DOHH2 (cell line): ENCODE measurements at regions not wholly inside any gene's neighbourhood (a gene's known extent, or its start where the extent isn't known, plus 50 kb on each side); places are given as distances from the start of the nearest gene placed in this dataset.

Experiments used
- H3F3A ChIP-seq: fragments of 200-600 bp; sonication (generic), shearing (Covaris generic); 2 replicates; pipeline ENCODE4 v1.6.0; 2016; ENCODE audit warnings: antibody characterized with exemption, mild to moderate bottlenecking; ENCODE audit not compliant: control insufficient read depth, insufficient read depth
- H3K27ac ChIP-seq: fragments of 200-600 bp; sonication (generic); 2 replicates; pipeline ENCODE4 v1.5.1; 2014; ENCODE audit warnings: low read depth, mild to moderate bottlenecking, low read length, moderate library complexity
- H3K27me3 ChIP-seq: fragments of 200-600 bp; sonication (generic); 2 replicates; pipeline ENCODE4 v1.6.1; 2014; ENCODE audit warnings: mild to moderate bottlenecking, low read length, mixed read lengths; ENCODE audit not compliant: control insufficient read depth
- H3K36me3 ChIP-seq: fragments of 200-600 bp; sonication (generic); 2 replicates; pipeline ENCODE4 v1.6.1; 2014; ENCODE audit warnings: mild to moderate bottlenecking, low read length, moderate library complexity, mixed read lengths; ENCODE audit not compliant: control insufficient read depth
- H3K4me1 ChIP-seq: fragments of 200-600 bp; sonication (generic); 2 replicates; pipeline ENCODE4 v1.6.1; 2014; ENCODE audit warnings: mild to moderate bottlenecking, low read length, mixed read lengths; ENCODE audit not compliant: control insufficient read depth
- H3K4me2 ChIP-seq: fragments of 200-600 bp; sonication (generic); 2 replicates; pipeline ENCODE4 v1.6.0; 2014; ENCODE audit warnings: mild to moderate bottlenecking, low read length, moderate library complexity
- H3K4me3 ChIP-seq: fragments of 200-600 bp; sonication (generic); 2 replicates; pipeline ENCODE4 v1.5.1; 2014; ENCODE audit warnings: mild to moderate bottlenecking, low read length, mixed read lengths
- H3K79me2 ChIP-seq: fragments of 200-600 bp; sonication (generic); 2 replicates; pipeline ENCODE4 v1.6.1; 2014; ENCODE audit warnings: mild to moderate bottlenecking, low read length, mixed read lengths; ENCODE audit not compliant: control insufficient read depth
- H3K9me2 ChIP-seq: fragments of 200-600 bp; sonication (generic); replicated peaks from 2 replicates; pipeline ENCODE4 v1.6.1; 2014; ENCODE audit warnings: mild to moderate bottlenecking, low read length, mixed read lengths; ENCODE audit not compliant: control insufficient read depth
- H3K9me3 ChIP-seq: fragments of 200-600 bp; sonication (generic); 2 replicates; pipeline ENCODE4 v1.6.1; 2014; ENCODE audit warnings: antibody characterized with exemption, low read length, mixed read lengths; ENCODE audit not compliant: control insufficient read depth, insufficient read depth
- H4K20me1 ChIP-seq: fragments of 200-600 bp; sonication (generic); 2 replicates; pipeline ENCODE4 v1.6.0; 2014; ENCODE audit warnings: low read depth, mild to moderate bottlenecking, antibody characterized with exemption, low read length, moderate library complexity; ENCODE audit not compliant: control insufficient read depth, insufficient read depth
- EZH2phosphoT487 ChIP-seq: fragments of 200-600 bp; sonication (generic); IDR thresholded peaks from 2 replicates; pipeline ENCODE4 v1.6.1; 2017; ENCODE audit warnings: borderline replicate concordance, mild to moderate bottlenecking, antibody characterized with exemption, low read length, moderate library complexity, mixed read lengths
- TF ChIP-seq, protein P1 (sequence below): fragments of 200-600 bp; sonication (generic); IDR thresholded peaks from one replicate; pipeline ENCODE4 v1.5.1; 2014; ENCODE audit warnings: antibody characterized with exemption, mild to moderate bottlenecking, low read depth, low read length; ENCODE audit not compliant: poor library complexity, severe bottlenecking

DNA sequence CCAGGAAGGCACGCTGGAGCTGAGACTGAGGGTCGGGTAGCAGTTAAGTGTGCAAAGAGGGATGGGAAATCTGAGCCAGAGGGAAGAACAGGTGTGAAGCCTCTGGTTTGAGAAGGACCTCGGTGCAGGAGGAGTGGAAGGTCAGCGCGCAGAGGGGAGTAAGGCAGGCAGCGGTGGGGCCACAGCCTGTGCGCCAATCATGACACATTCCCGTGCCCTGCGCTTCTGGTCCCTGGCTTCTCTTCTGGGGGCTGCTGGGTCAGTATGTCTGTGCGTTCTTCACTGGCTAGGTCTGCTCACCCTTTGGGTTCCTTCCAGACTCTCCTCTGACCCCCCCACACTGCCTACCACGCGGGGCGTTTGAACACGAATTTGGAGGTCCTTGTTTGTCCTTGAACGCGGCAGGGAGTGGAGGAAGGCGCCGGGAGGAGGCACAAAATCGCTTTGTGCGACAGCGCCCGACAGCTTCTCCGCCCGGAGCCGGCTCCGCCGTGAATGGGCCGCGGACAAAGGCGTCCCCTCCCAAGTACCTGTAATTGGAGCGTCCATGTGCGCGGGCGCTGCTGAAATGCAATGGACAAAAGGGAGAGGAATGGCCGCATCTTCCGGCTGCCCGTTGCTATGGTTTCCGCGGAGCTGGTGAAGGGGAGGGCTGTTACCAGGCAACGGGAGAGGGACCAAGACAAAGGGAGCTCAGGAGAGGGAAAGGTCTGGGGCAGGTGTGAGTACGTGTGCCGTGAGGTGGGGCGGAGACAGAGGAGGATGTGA is 207.2 kb upstream of the SRRM4 start:
- no peaks in the 10 kb centered on the region for H3K9me3 ChIP-seq
- H4K20me1 ChIP-seq = no peaks in the 10 kb centered on the region
- no peak overlapping the region for H3K4me2 ChIP-seq
- no peak overlapping the region for H3K4me3 ChIP-seq
- no peaks in the 10 kb centered on the region for H3K9me2 ChIP-seq
- H3K4me1 ChIP-seq = no peaks in the 10 kb centered on the region
- H3K79me2 ChIP-seq = no peaks in the 10 kb centered on the region
- no peaks in the 10 kb centered on the region for H3K36me3 ChIP-seq
- TF ChIP-seq EZH2phosphoT487 = no peak
- TF ChIP-seq, protein P1, sequence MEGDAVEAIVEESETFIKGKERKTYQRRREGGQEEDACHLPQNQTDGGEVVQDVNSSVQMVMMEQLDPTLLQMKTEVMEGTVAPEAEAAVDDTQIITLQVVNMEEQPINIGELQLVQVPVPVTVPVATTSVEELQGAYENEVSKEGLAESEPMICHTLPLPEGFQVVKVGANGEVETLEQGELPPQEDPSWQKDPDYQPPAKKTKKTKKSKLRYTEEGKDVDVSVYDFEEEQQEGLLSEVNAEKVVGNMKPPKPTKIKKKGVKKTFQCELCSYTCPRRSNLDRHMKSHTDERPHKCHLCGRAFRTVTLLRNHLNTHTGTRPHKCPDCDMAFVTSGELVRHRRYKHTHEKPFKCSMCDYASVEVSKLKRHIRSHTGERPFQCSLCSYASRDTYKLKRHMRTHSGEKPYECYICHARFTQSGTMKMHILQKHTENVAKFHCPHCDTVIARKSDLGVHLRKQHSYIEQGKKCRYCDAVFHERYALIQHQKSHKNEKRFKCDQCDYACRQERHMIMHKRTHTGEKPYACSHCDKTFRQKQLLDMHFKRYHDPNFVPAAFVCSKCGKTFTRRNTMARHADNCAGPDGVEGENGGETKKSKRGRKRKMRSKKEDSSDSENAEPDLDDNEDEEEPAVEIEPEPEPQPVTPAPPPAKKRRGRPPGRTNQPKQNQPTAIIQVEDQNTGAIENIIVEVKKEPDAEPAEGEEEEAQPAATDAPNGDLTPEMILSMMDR = no peak
- H3F3A ChIP-seq = no peaks in the 10 kb centered on the region
- no peaks in the 10 kb centered on the region for H3K27me3 ChIP-seq
- no peak overlapping the region for H3K27ac ChIP-seq

DNA sequence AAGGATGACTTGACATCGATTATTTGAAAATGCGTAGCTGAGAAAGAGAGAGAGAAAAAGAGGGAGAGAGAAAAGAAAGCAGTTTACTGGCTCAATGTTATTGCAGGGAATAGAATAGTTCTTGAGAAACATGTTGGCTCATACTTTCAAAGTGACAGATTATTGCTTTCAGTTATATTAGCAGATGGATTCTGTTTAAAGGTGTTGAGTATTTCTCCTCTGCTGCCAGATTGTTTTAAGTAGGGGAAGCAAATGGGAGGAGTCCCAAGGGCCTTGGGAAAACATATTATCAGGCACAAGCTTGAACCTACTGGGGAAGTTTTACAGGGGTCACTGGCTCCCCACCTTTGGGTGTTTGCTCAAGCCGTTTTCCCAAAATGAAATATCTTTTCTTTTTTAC is 203.8 kb upstream of the SRRM4 start:
- TF ChIP-seq, protein P1 = no peak
- no peak for TF ChIP-seq EZH2phosphoT487
- H3K9me2 ChIP-seq = no peaks in the 10 kb centered on the region
- H3K27ac ChIP-seq = no peak overlapping the region
- no peaks in the 10 kb centered on the region for H3K4me1 ChIP-seq
- no peaks in the 10 kb centered on the region for H3K36me3 ChIP-seq
- no peaks in the 10 kb centered on the region for H4K20me1 ChIP-seq
- H3K4me2 ChIP-seq = no peak overlapping the region
- no peaks in the 10 kb centered on the region for H3K27me3 ChIP-seq
- no peaks in the 10 kb centered on the region for H3K9me3 ChIP-seq
- no peak overlapping the region for H3K4me3 ChIP-seq
- H3K79me2 ChIP-seq = no peaks in the 10 kb centered on the region
- H3F3A ChIP-seq = no peaks in the 10 kb centered on the region

DNA sequence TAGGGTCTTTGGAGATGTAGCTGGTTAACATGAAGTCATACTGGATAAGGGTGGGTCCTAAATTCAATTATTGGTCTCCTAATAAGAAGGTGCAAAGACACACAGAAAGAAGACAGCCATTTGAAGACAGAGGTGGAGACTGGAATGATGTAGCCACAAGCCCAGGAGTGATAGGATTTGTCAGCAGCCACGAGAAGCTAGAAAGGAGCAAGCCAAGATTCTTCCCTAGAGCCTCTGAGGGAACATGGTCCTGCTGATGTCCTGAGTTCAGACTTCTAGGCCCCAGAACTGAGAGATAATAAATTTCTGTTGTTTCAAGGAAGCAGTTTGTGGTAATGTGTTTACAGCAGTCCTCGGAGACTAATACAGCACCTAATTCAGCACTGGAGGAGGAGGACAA is 203.3 kb upstream of the SRRM4 start:
- H3K9me3 ChIP-seq = no peaks in the 10 kb centered on the region
- H3K79me2 ChIP-seq = no peaks in the 10 kb centered on the region
- H3K4me3 ChIP-seq = no peak overlapping the region
- no peak overlapping the region for H3K4me2 ChIP-seq
- no peak overlapping the region for H3K27ac ChIP-seq
- H3F3A ChIP-seq = no peaks in the 10 kb centered on the region
- no peaks in the 10 kb centered on the region for H3K27me3 ChIP-seq
- no peaks in the 10 kb centered on the region for H3K9me2 ChIP-seq
- H4K20me1 ChIP-seq = no peaks in the 10 kb centered on the region
- no peaks in the 10 kb centered on the region for H3K4me1 ChIP-seq
- TF ChIP-seq EZH2phosphoT487 = no peak
- TF ChIP-seq, protein P1 = no peak
- no peaks in the 10 kb centered on the region for H3K36me3 ChIP-seq
